ENCODE measurements at regions not wholly inside any gene's neighbourhood (a gene's known extent, or its start where the extent isn't known, plus 50 kb on each side); places are given as distances from the start of the nearest gene placed in this dataset.
A peak's percentile ranks its signal among the peaks of the same experiment; 100 is the strongest.

DNA sequence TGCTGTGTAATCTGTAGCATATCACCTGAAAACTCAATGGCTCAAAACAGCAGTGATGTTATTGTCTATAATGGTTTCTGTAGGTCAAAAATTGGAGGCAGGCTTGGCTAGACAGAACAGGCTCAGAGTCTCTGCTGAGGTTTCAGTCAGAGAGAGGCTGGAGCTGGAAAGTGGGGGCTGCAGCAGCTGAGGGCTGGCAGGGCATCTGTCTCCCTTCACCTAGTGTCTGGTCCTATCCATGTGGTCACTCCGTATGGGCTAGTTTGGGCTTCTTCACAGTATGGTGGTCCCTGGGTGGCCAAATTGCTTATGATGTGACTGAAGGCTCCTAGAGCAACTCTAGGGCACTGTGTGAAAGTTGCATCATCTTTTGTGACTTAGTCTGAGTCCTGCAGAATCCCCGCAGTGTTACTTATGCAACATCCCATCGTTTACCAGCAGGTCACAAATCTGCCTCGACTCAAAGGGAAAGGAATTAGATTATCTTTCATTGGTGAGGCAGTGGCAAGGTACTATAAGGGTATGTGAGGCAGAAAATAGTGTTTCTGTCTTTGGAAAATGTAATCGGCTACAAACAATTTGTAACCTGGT is 497.0 kb downstream of the EPHA7 start:
- H3K36me3 ChIP-seq (ENCODE audit: insufficient read depth, insufficient read length, low read length), result no peaks in the 10 kb centered on the region
- TF ChIP-seq YY1 (IDR thresholded peaks at IDR 0.05; ENCODE audit: insufficient read depth, insufficient read length) (no peak), SUZ12 (IDR thresholded peaks at IDR 0.05; ENCODE audit: extremely low read depth, insufficient read depth, insufficient read length) (no peak), ZNF274 (IDR thresholded peaks at IDR 0.05; ENCODE audit: low read depth, low read length) (no peak)
- no peaks in the 10 kb centered on the region for H3K4me1 ChIP-seq (ENCODE audit: insufficient read depth, insufficient read length)
- no peaks in the 10 kb centered on the region for H3K27me3 ChIP-seq (ENCODE audit: insufficient read depth, insufficient read length)
- DNase-seq (ENCODE audit: low read depth, low spot score), result no peak
- H3K4me3 ChIP-seq (ENCODE audit: insufficient read length, low read depth), result no peak overlapping the region
- H3K9ac ChIP-seq (ENCODE audit: insufficient read length, low read depth), result no peak overlapping the region
- H3K9me3 ChIP-seq (ENCODE audit: insufficient read depth, low read length), result no peaks in the 10 kb centered on the region

DNA sequence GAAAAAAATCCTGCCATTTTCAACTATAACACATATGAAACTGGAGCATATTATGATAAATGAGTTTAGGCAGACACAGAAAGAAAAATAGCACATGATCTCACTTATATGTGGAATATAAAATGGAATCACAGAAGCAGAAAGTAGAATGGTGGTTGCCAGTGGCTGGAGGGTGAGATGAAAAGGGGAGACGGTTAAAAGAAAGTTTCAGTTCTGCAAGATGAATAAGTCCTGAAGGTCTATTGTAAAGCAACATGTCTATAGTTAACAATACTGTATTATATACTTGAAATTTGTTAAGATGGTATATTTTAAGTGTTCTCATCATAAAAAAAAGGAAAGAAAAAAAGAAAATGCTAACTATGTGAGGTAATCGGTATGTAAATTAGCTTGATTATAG is 503.9 kb downstream of the EPHA7 start:
- Histone ChIP-seq H3K9me3 (ENCODE audit: insufficient read depth, low read length) (no peaks in the 10 kb centered on the region), H3K27me3 (ENCODE audit: insufficient read depth, insufficient read length) (no peaks in the 10 kb centered on the region), H3K36me3 (ENCODE audit: insufficient read depth, insufficient read length, low read length) (no peaks in the 10 kb centered on the region), H3K4me3 (ENCODE audit: insufficient read length, low read depth) (no peak overlapping the region), H3K9ac (ENCODE audit: insufficient read length, low read depth) (no peak overlapping the region), H3K4me1 (ENCODE audit: insufficient read depth, insufficient read length) (no peaks in the 10 kb centered on the region)
- DNase-seq (ENCODE audit: low read depth, low spot score), result no peak
- TF ChIP-seq SUZ12 (IDR thresholded peaks at IDR 0.05; ENCODE audit: extremely low read depth, insufficient read depth, insufficient read length) (no peak), ZNF274 (IDR thresholded peaks at IDR 0.05; ENCODE audit: low read depth, low read length) (no peak), YY1 (IDR thresholded peaks at IDR 0.05; ENCODE audit: insufficient read depth, insufficient read length) (no peak)

GRCh38 chr6:92911301-92911700 is 508.1 kb downstream of the EPHA7 start:
- no peaks in the 10 kb centered on the region for H3K4me1 ChIP-seq (ENCODE audit: insufficient read depth, insufficient read length)
- no peak for TF ChIP-seq SUZ12 (IDR thresholded peaks at IDR 0.05; ENCODE audit: extremely low read depth, insufficient read depth, insufficient read length)
- TF ChIP-seq YY1 (IDR thresholded peaks at IDR 0.05; ENCODE audit: insufficient read depth, insufficient read length), result no peak
- TF ChIP-seq ZNF274 (IDR thresholded peaks at IDR 0.05; ENCODE audit: low read depth, low read length), result no peak
- no peak for DNase-seq (ENCODE audit: low read depth, low spot score)
- no peak overlapping the region for H3K4me3 ChIP-seq (ENCODE audit: insufficient read length, low read depth)
- no peaks in the 10 kb centered on the region for H3K36me3 ChIP-seq (ENCODE audit: insufficient read depth, insufficient read length, low read length)
- H3K9ac ChIP-seq (ENCODE audit: insufficient read length, low read depth), result no peak overlapping the region
- no peaks in the 10 kb centered on the region for H3K27me3 ChIP-seq (ENCODE audit: insufficient read depth, insufficient read length)
- H3K9me3 ChIP-seq (ENCODE audit: insufficient read depth, low read length), result no peaks in the 10 kb centered on the region

GRCh38 chr6:92910646-92911045 is 508.7 kb downstream of the EPHA7 start:
- Histone ChIP-seq H3K9me3 (ENCODE audit: insufficient read depth, low read length) (no peaks in the 10 kb centered on the region), H3K9ac (ENCODE audit: insufficient read length, low read depth) (no peak overlapping the region), H3K36me3 (ENCODE audit: insufficient read depth, insufficient read length, low read length) (no peaks in the 10 kb centered on the region), H3K4me3 (ENCODE audit: insufficient read length, low read depth) (no peak overlapping the region), H3K27me3 (ENCODE audit: insufficient read depth, insufficient read length) (no peaks in the 10 kb centered on the region), H3K4me1 (ENCODE audit: insufficient read depth, insufficient read length) (no peaks in the 10 kb centered on the region)
- TF ChIP-seq ZNF274 (IDR thresholded peaks at IDR 0.05; ENCODE audit: low read depth, low read length), result no peak
- TF ChIP-seq SUZ12 (IDR thresholded peaks at IDR 0.05; ENCODE audit: extremely low read depth, insufficient read depth, insufficient read length), result no peak
- no peak for TF ChIP-seq YY1 (IDR thresholded peaks at IDR 0.05; ENCODE audit: insufficient read depth, insufficient read length)
- DNase-seq (ENCODE audit: low read depth, low spot score), result no peak

DNA sequence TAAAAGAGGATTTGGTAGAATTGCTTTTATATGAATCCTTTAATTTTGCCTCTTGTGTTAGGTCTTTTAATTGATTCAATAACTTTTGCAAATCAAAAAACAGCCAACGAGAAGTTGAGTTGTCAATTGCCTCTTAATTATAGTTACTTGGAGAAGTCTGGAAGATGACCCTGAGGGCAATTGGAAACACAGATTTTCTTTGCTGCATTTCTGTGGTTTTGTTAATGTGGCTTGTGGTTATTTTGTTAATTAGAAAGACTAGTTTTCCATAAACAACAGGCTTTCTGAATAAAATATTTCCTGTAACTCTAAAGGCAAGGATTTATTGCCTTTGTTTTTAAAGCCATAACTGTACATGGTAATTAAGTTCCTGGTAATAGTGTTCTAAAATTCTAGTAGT is 513.0 kb downstream of the EPHA7 start:
- no peaks in the 10 kb centered on the region for H3K4me1 ChIP-seq (ENCODE audit: insufficient read depth, insufficient read length)
- peak; percentile 2 for DNase-seq (ENCODE audit: low read depth, low spot score)
- TF ChIP-seq SUZ12 (IDR thresholded peaks at IDR 0.05; ENCODE audit: extremely low read depth, insufficient read depth, insufficient read length), result no peak
- no peak for TF ChIP-seq ZNF274 (IDR thresholded peaks at IDR 0.05; ENCODE audit: low read depth, low read length)
- TF ChIP-seq YY1 (IDR thresholded peaks at IDR 0.05; ENCODE audit: insufficient read depth, insufficient read length), result no peak

GRCh38 chr6:92893741-92894140 is 525.6 kb downstream of the EPHA7 start:
- H3K36me3 ChIP-seq (ENCODE audit: insufficient read depth, insufficient read length, low read length), result no peaks in the 10 kb centered on the region
- no peaks in the 10 kb centered on the region for H3K4me1 ChIP-seq (ENCODE audit: insufficient read depth, insufficient read length)
- H3K4me3 ChIP-seq (ENCODE audit: insufficient read length, low read depth), result no peak overlapping the region
- no peaks in the 10 kb centered on the region for H3K9me3 ChIP-seq (ENCODE audit: insufficient read depth, low read length)
- no peak for TF ChIP-seq YY1 (IDR thresholded peaks at IDR 0.05; ENCODE audit: insufficient read depth, insufficient read length)
- no peak for TF ChIP-seq SUZ12 (IDR thresholded peaks at IDR 0.05; ENCODE audit: extremely low read depth, insufficient read depth, insufficient read length)
- TF ChIP-seq ZNF274 (IDR thresholded peaks at IDR 0.05; ENCODE audit: low read depth, low read length), result no peak
- no peak for DNase-seq (ENCODE audit: low read depth, low spot score)
- H3K27me3 ChIP-seq (ENCODE audit: insufficient read depth, insufficient read length), result no peaks in the 10 kb centered on the region
- H3K9ac ChIP-seq (ENCODE audit: insufficient read length, low read depth), result no peak overlapping the region

More for the DNA sequence above, 513.0 kb downstream of the EPHA7 start:
- Histone ChIP-seq H3K9me3 (ENCODE audit: insufficient read depth, low read length) (no peaks in the 10 kb centered on the region), H3K27me3 (ENCODE audit: insufficient read depth, insufficient read length) (no peaks in the 10 kb centered on the region), H3K4me3 (ENCODE audit: insufficient read length, low read depth) (no peak overlapping the region), H3K36me3 (ENCODE audit: insufficient read depth, insufficient read length, low read length) (no peaks in the 10 kb centered on the region), H3K9ac (ENCODE audit: insufficient read length, low read depth) (no peak overlapping the region)

GRCh38 chr6:92892626-92893170 is 526.7 kb downstream of the EPHA7 start:
- no peak for TF ChIP-seq ZNF274 (IDR thresholded peaks at IDR 0.05; ENCODE audit: low read depth, low read length)
- TF ChIP-seq YY1 (IDR thresholded peaks at IDR 0.05; ENCODE audit: insufficient read depth, insufficient read length), result no peak
- no peak for TF ChIP-seq SUZ12 (IDR thresholded peaks at IDR 0.05; ENCODE audit: extremely low read depth, insufficient read depth, insufficient read length)
- no peak overlapping the region for H3K4me3 ChIP-seq (ENCODE audit: insufficient read length, low read depth)
- no peaks in the 10 kb centered on the region for H3K36me3 ChIP-seq (ENCODE audit: insufficient read depth, insufficient read length, low read length)
- no peak overlapping the region for H3K9ac ChIP-seq (ENCODE audit: insufficient read length, low read depth)
- H3K4me1 ChIP-seq (ENCODE audit: insufficient read depth, insufficient read length), result no peaks in the 10 kb centered on the region
- DNase-seq (ENCODE audit: low read depth, low spot score), result no peak
- no peaks in the 10 kb centered on the region for H3K27me3 ChIP-seq (ENCODE audit: insufficient read depth, insufficient read length)
- H3K9me3 ChIP-seq (ENCODE audit: insufficient read depth, low read length), result no peaks in the 10 kb centered on the region
